Liver (tissue), 8 donors: ENCODE measurements at regions not wholly inside any gene's neighbourhood (a gene's known extent, or its start where the extent isn't known, plus 50 kb on each side); places are given as distances from the start of the nearest gene placed in this dataset.
"Not testable (repeated sequence)": the region's sequence is repeated elsewhere in the genome, so short reads cannot be mapped to it uniquely, and the experiment has no call there.

ENCODE experiments used
- DNase-seq: peaks from one replicate; pipeline ENCODE4 v3.0.0-alpha.2; 2017; ENCODE audit warnings: low spot score
- H3K27ac ChIP-seq, 2 donors: one replicate each; pipeline ENCODE4 v1.7.0; 2013; ENCODE audit warnings: inconsistent platforms in 2 of 2, low read length in 2 of 2, control low read depth in 1 of 2, low read depth in 1 of 2, mild to moderate bottlenecking in 1 of 2
- H3K27me3 ChIP-seq, 4 donors: one replicate each; pipeline versions ENCODE4 v1.6.1 to v1.7.0; 2013; ENCODE audit warnings: low read length in 3 of 4, inconsistent platforms in 1 of 4, mild to moderate bottlenecking in 1 of 4, moderate library complexity in 1 of 4; ENCODE audit not compliant: control insufficient read depth in 4 of 4, insufficient read depth in 4 of 4
- H3K36me3 ChIP-seq, 4 donors: one replicate each; pipeline versions ENCODE4 v1.6.1 to v1.7.0; 2013; ENCODE audit warnings: low read length in 3 of 4, mild to moderate bottlenecking in 3 of 4, low read depth in 1 of 4, moderate library complexity in 1 of 4; ENCODE audit not compliant: control insufficient read depth in 4 of 4, insufficient read depth in 3 of 4
- H3K4me1 ChIP-seq, 4 donors: one replicate each; pipeline versions ENCODE4 v1.6.1 to v1.7.0; 2013; ENCODE audit warnings: low read length in 3 of 4, mild to moderate bottlenecking in 3 of 4, moderate library complexity in 1 of 4; ENCODE audit not compliant: control insufficient read depth in 4 of 4, insufficient read depth in 4 of 4
- H3K4me3 ChIP-seq, 3 donors: one replicate each; pipeline versions ENCODE4 v1.6.1 to v1.7.0; 2013; ENCODE audit warnings: low read length in 3 of 3, control low read depth in 1 of 3, low read depth in 1 of 3, mild to moderate bottlenecking in 1 of 3
- H3K9ac ChIP-seq, 2 donors: one replicate each; pipeline ENCODE4 v1.7.0; 2013; ENCODE audit warnings: low read length in 2 of 2, mild to moderate bottlenecking in 2 of 2, moderate library complexity in 2 of 2, control low read depth in 1 of 2, low read depth in 1 of 2
- H3K9me3 ChIP-seq, 4 donors: one replicate each; pipeline versions ENCODE4 v1.6.1 to v1.7.0; 2013; ENCODE audit warnings: low read length in 3 of 4; ENCODE audit not compliant: control insufficient read depth in 4 of 4
- ATF3 ChIP-seq: IDR thresholded peaks from 2 replicates; pipeline ENCODE4 v1.6.1; 2016; ENCODE audit warnings: antibody characterized with exemption
- CTCF ChIP-seq: fragments of 150-350 bp; IDR thresholded peaks from 2 replicates; pipeline ENCODE4 v1.5.1; 2017; ENCODE audit warnings: improper control_type of control experiment, low read depth, low read length; ENCODE audit not compliant: missing input control
- EGR1 ChIP-seq, 2 donors: IDR thresholded peaks; 2 replicates each; pipeline ENCODE4 v1.6.1; 2016 to 2018; ENCODE audit warnings: antibody characterized with exemption in 2 of 2, low read depth in 2 of 2
- FOXA1 ChIP-seq: IDR thresholded peaks from 2 replicates; pipeline ENCODE4 v1.6.1; 2016; ENCODE audit warnings: antibody characterized with exemption
- FOXA2 ChIP-seq: IDR thresholded peaks from 2 replicates; pipeline ENCODE4 v1.6.1; 2016; ENCODE audit warnings: antibody characterized with exemption
- GABPA ChIP-seq, 2 donors: IDR thresholded peaks in 1 of 2; conservative IDR thresholded peaks in 1 of 2; 2 replicates each; pipeline ENCODE4 v1.6.1; 2016; ENCODE audit warnings: antibody characterized with exemption in 2 of 2, mild to moderate bottlenecking in 1 of 2, moderate library complexity in 1 of 2
- HNF4A ChIP-seq, 2 donors: conservative IDR thresholded peaks; 2 replicates each; pipeline ENCODE4 v1.6.1; 2016; ENCODE audit warnings: antibody characterized with exemption in 2 of 2, mild to moderate bottlenecking in 2 of 2
- HNF4G ChIP-seq: IDR thresholded peaks from 2 replicates; pipeline ENCODE4 v1.6.1; 2016; ENCODE audit warnings: antibody characterized with exemption
- JUND ChIP-seq, 2 donors: IDR thresholded peaks; 2 replicates each; pipeline ENCODE4 v1.6.1; 2016; ENCODE audit warnings: antibody characterized with exemption in 2 of 2
- MAX ChIP-seq: IDR thresholded peaks from 2 replicates; pipeline ENCODE4 v1.6.1; 2016; ENCODE audit warnings: antibody characterized with exemption
- RAD21 ChIP-seq, 2 donors: IDR thresholded peaks; 2 replicates each; pipeline ENCODE4 v1.6.1; 2016; ENCODE audit warnings: antibody characterized with exemption in 2 of 2, mild to moderate bottlenecking in 2 of 2
- RXRA ChIP-seq, 2 donors: IDR thresholded peaks; 2 replicates each; pipeline ENCODE4 v1.6.1; 2017 to 2018; ENCODE audit warnings: antibody characterized with exemption in 2 of 2, mild to moderate bottlenecking in 1 of 2
- SP1 ChIP-seq: IDR thresholded peaks from 2 replicates; pipeline ENCODE4 v1.6.1; 2018; ENCODE audit warnings: antibody characterized with exemption, mild to moderate bottlenecking
- TAF1 ChIP-seq: conservative IDR thresholded peaks from 2 replicates; pipeline ENCODE4 v1.6.1; 2016; ENCODE audit warnings: antibody characterized with exemption, mild to moderate bottlenecking
- YY1 ChIP-seq: IDR thresholded peaks from 2 replicates; pipeline ENCODE4 v1.6.1; 2016; ENCODE audit warnings: antibody characterized with exemption, mild to moderate bottlenecking
- ZBTB33 ChIP-seq: IDR thresholded peaks from 2 replicates; pipeline ENCODE4 v1.6.1; 2016; ENCODE audit warnings: antibody characterized with exemption
- WGBS: extraction: QIAGEN DNeasy Blood & Tissue Kit; methylation state at CpG from one replicate; pipeline ENCODE4 v1.1.7; 2013; 5-methylcytosine and 5-hydroxymethylcytosine counted together
- donor health status: healthy.
- donor health status: healthy.
- donor health status: healthy.
- donor health status: healthy.
- donor health status: healthy.

GRCh38 chr1:157249326-157249725 is 111.1 kb upstream of the ETV3 start:
- no peaks in the 10 kb centered on the region for H3K27me3 ChIP-seq
- H3K9ac ChIP-seq = no peak overlapping the region
- peaks cover 0 to 2% (median 0%) of the 10 kb centered on the region in 4 donors for H3K4me1 ChIP-seq
- H3K27ac ChIP-seq = no peak overlapping the region
- peaks cover 0 to 12% (median 3%) of the 10 kb centered on the region in 4 donors for H3K9me3 ChIP-seq
- no peak overlapping the region for H3K4me3 ChIP-seq
- 57% methylated on average over 2 of the region's 2 CpGs for WGBS
- H3K36me3 ChIP-seq = no peaks in the 10 kb centered on the region
- no peak for DNase-seq
- no peak for TF ChIP-seq YY1
- no peak for TF ChIP-seq HNF4A (conservative IDR thresholded peaks at IDR 0.05)
- no peak for TF ChIP-seq HNF4G
- TF ChIP-seq RXRA (IDR thresholded peaks at IDR 0.05) = no peak
- no peak for TF ChIP-seq FOXA2
- TF ChIP-seq SP1 = no peak
- no peak for TF ChIP-seq GABPA (IDR thresholded peaks at IDR 0.05 in 1 of 2, conservative IDR thresholded peaks at IDR 0.05 in 1 of 2)
- TF ChIP-seq JUND (IDR thresholded peaks at IDR 0.05) = no peak
- no peak for TF ChIP-seq ATF3
- no peak for TF ChIP-seq ZBTB33
- no peak for TF ChIP-seq EGR1 (IDR thresholded peaks at IDR 0.05; ENCODE audit: low read depth in 2 of 2)
- no peak for TF ChIP-seq FOXA1
- TF ChIP-seq RAD21 (IDR thresholded peaks at IDR 0.05) = no peak
- no peak for TF ChIP-seq MAX

GRCh38 chr1:157247764-157248049 is 109.5 kb upstream of the ETV3 start:
- 74% methylated on average over 2 of the region's 2 CpGs for WGBS
- not testable (repeated sequence) for H3K9me3 ChIP-seq, H3K4me1 ChIP-seq, H3K27me3 ChIP-seq, H3K9ac ChIP-seq, H3K36me3 ChIP-seq, H3K27ac ChIP-seq, DNase-seq, H3K4me3 ChIP-seq

- Histone ChIP-seq H3K36me3 (no peaks in the 10 kb centered on the region), H3K9ac (no peak overlapping the region), H3K4me3 (no peak overlapping the region), H3K27me3 (no peaks in the 10 kb centered on the region), H3K4me1 (peaks cover 0 to 2% (median 0%) of the 10 kb centered on the region in 4 donors), H3K27ac (no peak overlapping the region), H3K9me3 (no peaks in the 10 kb centered on the region)
- TF ChIP-seq EGR1 (IDR thresholded peaks at IDR 0.05; ENCODE audit: low read depth in 2 of 2) (no peak), FOXA2 (no peak), HNF4G (no peak), FOXA1 (no peak), ATF3 (no peak), CTCF (no peak), RXRA (IDR thresholded peaks at IDR 0.05) (no peak), GABPA (IDR thresholded peaks at IDR 0.05 in 1 of 2, conservative IDR thresholded peaks at IDR 0.05 in 1 of 2) (no peak), TAF1 (no peak), HNF4A (conservative IDR thresholded peaks at IDR 0.05) (no peak), ZBTB33 (no peak), RAD21 (IDR thresholded peaks at IDR 0.05) (no peak)
- WGBS = 91% methylated on average over 2 of the region's 2 CpGs
- no peak for DNase-seq
These were observed 109.0 kb upstream of the ETV3 start for GRCh38 chr1:157247005-157247763.
